GM18502 (cell line): ENCODE measurements at regions not wholly inside any gene's neighbourhood (a gene's known extent, or its start where the extent isn't known, plus 50 kb on each side); places are given as distances from the start of the nearest gene placed in this dataset.

ENCODE experiments used
- ATAC-seq: cut with Tn5 transposase; IDR thresholded peaks from one replicate; pipeline ENCODE4 v1.9.1; 2021; ENCODE audit warnings: mild to moderate bottlenecking; ENCODE audit not compliant: unreplicated experiment, poor library complexity

DNA sequence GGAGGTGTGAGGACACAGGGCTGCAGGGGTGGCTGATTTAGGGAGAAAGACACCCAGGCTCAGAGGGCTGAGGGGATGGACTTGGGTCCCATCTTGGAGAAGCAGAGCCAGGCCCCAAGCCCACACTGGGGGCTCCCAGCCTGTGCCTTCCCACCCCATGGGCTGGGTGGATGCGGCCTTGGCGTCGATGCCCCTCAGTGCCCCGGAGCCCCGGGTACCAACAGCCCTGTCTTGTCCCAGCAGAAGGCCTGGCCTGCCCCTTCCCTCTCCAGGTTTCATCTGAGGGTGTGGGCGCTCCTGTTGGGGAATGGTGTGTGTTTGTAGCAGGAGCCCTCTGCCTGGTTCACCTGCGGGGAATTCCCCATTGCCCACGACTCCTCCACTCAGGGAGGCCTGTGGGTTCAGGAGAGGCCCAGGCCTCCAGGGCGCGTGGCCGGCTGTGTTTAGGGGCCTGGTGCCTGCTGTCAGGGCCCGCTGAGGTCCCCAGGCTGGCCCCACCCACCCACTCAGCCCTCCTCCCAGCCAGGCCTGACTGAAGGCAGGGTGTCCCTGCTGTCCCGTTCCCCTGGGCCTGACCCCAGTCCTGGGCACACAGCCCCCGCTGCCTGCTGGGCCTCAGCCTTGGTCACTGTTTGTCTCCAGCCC lies 51.1 kb upstream of the BEGAIN start:
- no peak for ATAC-seq

DNA sequence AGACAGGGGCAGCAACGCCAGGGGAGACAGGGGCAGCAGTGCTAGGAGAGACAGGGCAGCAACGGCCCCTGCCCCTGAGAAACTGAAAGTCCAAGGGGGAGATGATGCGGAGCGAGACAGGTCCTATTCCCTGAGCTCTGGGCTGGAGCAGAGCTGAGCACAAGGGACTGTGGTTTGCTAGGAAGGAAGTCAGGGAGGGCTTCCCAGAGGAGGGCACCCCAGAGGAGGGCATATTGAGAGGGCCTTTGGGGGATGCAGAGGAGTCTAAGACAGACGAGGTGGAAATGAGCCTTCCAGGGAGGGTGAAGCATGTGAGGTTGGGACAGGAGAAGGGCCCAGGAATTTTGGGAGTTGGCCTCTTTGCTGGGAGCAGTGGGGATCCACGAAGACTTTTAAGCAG lies 52.1 kb upstream of the BEGAIN start:
- no peak for ATAC-seq

DNA sequence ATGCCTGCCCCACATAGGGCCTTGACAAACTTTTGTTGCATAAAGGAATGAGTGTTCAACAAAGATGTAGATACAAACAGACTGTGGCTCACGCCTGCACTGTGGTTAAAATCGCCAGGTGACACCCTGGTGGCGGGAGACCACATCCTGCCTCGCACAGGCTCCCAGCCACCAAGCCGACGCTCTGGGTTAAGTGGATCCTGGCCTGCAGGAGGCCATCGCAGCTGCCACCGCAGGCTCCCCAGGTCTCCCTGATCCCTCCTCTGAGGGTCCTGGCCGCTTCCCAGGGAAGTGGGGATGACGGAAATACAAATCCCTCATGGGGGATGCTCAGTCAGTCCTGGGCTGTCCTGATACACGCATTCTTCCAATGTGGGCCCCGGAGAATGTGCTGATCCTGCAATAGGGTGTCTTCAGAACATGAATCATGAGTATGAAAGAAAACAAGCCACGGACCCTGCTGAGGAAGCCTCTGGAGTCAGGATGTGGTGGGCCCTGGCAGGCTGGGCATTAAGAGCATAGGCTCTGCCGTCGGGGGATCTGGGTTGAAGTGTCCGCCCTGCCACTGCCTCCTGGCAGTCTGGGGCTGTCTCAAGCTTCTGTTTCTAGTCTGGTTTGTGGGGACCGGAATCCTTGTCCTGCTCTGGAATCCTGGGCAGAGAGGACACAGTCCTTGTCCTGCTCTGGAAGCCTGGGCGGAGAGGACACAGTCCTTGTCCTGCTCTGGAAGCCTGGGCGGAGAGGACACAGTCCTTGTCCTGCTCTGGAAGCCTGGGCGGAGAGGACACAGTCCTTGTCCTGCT lies 53.5 kb upstream of the BEGAIN start:
- ATAC-seq, result peak; percentile 97

DNA sequence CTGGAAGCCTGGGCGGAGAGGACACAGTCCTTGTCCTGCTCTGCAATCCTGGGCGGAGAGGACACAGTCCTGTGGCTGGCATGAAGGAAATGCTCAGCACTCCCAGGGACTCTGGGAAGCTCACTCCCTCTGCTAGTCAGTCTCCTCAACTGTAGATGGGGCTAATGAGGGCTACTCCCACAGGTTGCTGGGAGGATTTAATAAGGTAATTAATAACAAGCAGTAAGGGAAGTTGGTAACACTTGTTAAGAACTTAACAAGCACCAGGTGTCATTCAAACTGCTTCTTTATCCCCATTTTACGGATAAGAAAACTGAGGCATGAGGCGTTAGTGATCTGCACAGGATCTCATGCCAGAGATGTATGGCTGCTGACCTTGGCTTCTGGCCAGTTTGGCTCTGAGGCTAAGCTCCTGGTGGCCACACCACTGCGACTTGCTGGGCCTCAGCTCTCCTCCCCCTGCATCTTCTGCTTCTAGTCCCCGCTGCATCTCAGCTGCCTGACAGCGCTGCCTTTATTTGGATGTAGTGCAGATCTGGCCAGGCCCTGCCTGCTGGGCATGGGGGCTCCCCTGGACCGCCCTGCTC lies 54.1 kb upstream of the BEGAIN start:
- no peak for ATAC-seq

DNA sequence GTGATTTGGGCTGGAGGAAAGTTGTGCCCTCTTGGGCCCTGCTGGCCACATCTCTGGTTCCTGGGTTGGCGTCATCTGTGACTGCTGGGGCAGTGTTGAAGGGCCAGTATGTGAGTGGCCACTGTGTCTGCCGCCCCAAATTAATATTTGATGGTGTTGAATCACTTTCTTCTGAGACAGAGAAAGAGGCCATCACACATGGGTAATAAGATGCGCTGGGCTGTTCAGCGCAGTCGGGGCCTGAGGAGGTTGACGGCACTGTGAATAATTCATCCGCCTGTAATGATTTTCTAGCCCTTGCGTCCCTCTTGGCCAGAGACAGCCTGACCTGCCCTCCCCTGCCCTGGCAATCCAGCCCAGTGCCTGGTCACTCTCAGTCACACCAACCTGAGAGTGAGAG lies 56.2 kb upstream of the BEGAIN start:
- no peak for ATAC-seq

DNA sequence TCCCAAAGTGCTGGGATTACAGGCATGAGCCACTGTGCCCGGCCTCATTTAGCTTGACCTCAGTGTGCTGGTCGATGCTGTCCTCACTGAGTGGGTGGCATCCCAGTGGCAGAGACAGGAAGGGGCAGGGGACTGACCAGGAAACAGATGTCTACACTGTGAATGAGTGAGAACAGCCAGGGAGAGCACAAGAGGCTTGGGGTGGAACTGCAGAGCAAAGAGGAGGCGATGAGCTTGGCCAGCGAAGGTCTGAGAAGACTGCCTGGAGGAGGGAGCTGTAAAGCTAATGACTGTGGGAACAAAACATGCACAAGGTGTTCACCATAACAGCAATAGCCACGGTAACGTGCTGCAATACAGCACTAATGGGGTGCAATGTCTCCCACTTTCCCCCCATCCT lies 57.2 kb upstream of the BEGAIN start:
- ATAC-seq, result no peak

DNA sequence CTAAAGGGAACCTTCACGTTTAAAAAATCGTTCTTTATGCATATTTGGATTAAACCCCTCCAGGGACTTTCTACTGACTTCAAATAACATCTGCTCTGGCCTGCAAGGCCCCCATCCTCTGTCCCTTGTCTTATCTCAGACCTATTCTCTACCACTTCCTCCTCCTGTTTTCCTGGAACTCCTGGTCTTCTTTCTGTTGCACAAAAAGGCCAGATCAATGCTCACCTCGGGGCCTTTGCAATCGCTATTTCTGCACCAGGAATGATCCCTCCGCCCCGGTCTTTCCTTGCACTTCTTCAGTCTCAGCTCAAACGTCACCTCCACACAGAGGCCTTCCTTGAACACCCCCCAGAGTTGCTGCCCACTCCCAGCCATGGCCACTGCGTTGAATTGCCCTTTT lies 57.6 kb upstream of the BEGAIN start:
- no peak for ATAC-seq

DNA sequence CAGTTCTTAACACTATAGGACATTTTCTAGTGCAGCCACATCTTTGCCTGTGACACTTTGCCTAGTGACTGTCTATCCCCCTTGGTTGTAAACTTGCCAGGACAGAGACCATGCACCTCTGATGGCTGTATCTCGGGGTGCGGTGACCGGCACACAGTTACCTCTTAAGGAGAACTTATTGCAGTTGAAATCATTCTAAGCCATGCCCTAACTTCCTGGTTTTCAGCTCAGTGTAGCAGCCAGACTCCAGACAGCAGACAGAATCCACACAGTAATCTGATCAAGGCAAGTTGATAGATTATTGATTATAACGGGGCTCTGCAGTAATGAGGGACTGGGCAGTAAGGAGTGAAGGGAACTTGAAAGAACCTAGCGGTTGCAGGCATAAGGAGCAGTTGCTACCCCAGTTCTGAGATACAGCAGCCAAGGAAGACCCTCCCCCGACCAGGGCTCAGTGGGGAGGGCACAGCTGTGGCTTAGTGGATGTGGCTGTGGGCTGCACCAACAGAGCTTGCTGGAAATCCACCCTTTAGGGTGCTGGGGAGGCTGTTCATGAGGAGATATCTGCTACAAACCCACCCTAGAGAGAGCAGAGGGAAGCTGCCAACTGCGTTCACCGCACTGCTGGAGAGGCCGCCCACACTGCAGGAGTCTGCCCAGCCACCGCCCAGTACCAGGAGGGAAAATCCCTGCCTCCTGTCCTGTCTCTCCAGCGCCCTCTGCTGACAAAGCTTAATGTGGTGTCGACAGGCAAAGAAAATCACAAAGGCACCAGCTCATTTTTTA lies 58.2 kb upstream of the BEGAIN start:
- ATAC-seq, result peak; percentile 66

DNA sequence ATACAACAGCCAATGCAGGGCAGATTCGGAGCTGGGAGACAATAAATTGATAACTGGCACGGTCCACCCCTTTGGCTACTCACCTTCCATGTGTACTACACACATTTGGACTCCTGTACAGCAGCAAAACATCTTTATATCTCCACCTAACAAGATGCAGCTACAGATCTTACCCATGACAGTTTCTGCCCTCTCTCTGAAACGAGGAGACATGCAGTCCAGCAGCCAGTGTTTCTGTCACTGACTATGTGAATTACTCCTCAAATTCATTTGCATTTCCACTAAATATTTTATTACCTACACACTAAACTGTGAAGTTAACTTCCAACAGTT lies 58.7 kb upstream of the BEGAIN start:
- ATAC-seq, result no peak

DNA sequence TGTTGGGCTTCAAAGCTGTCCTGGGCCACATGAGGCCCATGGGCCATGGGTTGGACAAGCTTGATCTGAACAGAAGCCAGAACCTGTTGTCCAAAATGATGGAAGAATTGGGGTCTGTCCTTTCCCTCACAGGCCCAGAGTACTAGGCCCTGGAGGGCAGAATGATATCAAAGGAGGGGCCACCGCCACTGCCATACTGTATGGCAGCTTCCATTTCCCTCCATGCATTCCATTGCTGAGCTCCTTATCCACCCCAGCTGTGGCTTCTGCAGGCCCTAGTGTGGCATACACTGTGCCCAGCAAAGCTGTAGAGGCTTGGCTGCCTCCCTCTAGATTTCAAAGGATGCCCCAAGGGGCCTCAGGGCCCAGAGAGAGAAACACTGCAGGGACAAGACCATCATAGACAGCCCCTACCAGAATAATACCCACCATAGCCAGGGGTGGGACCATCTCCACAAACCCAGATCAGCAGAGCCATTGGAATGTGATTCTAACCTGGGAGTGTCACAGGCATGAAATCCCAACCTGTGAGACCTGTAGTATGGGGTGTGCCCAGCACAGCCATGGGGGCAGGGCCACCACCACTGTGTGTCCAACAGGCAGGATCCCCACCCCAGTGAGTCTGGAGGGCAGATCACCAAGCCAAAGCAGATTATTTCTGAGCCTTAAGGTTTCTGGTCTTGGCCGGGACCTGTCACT lies 61.4 kb upstream of the BEGAIN start:
- no peak for ATAC-seq

DNA sequence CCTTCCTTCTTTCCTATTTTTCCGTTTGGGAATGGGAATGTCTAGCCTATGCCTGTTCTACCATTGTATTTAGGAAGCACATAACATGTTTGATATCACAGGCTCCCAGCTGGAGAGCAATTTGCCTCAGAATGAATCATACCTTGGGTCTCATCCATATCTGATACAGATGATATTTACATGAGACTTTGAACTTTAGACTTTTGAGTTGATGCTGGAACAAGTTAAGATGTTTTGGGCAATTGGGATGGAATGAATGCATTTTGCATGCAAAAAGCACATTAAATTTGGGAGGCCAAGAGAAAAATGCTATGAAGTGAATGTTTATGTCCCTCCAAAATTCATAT lies 61.9 kb upstream of the BEGAIN start:
- no peak for ATAC-seq

DNA sequence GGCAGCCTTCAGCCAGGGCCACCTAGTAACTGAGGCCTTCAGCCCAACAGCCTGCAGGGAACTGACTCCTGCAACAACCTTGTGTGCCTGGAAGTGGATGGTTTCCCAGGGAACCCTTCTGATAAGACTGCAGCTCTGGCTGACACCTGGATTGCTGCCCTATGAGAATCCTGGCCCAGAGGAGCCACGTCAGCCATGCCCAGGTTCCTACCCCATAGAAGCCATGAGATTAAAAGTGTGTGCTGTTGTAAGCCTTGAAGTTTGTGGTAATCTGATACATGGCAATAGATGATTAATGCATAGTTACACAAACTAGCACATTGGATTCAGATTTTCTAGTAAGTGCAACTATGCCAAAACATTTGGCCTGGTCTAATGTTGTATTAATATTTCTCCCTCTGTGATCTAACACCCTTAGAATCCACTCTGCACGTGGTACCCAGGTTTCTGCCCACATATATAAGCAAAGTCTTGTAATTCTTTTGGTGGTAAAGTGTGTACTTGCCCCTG lies 64.8 kb upstream of the BEGAIN start:
- no peak for ATAC-seq

DNA sequence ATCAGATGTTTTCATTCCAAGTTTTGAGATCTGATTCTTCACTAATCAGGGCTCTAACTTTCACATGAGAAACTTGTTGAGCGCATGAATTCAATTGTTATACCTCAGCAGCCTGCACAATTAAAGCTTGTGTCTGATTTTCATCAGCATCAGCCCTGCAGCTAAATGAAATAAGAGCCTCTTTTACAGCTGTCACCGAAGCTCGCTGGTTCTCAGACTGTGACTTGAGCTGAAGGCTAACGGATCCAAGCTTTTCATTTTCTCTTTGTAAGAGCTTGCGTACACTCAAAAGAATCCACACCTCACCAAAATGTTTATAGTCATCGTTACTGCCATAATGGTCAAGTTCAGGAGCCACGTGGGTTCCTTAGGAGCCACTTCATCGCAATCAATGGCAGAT lies 65.5 kb upstream of the BEGAIN start:
- ATAC-seq, result no peak

DNA sequence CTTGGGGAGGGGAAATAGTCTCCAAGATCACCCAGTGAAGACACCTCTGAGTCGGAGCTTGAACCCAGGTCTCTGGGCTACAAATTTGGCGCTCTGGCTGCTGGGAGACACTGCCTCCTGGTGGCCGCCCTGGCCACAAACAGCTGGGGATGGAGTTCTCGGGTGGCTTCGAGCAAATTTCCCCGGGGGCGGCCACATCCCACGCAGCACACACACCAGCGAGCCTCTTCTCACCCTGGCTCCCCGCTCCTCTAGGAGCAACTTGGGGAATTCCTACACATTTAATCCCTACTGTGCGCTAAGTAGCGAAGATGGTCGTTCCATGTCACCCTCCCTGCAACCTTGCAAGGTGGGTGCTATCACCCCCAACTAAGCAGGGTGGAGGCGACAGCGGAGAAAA lies 66.2 kb upstream of the BEGAIN start:
- ATAC-seq, result no peak

DNA sequence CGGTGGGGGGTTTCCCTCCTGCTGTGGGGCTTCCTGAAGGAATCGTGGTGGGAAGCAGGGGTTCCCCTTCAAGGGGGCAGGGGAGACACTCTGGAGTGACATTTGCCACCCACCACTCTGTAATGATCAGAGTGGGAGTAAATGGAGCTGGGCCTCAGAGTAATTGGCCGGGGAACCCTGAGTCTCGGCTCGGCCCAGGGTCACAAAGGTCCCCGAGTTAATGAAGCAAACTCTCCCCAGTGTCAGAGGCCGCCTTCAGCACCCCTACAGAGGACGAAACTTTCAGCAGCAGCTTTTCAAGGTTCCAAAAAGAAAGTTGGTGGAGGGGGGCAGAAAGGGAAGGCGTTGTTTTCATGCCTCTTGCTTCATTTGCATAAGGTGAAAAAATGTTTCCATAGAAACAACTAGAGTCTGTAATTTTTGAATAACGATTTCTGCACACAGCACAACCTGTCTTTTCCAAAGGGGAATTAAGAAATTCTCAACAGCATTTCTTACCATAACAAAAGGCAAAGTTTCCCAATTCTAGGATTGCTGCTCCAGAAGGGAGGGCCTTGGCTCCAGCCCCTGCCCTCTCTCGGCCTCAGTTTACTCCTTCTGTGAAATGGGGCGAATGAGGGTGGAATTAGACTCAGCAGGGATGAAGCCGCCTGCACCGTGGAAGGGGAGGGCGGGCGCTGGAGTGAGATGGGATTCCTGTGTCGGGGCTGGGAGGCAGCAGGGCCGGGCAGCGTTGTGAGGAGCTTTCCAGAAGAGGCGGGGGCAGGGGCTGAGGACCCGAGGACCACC lies 67.0 kb upstream of the BEGAIN start:
- ATAC-seq, result no peak

DNA sequence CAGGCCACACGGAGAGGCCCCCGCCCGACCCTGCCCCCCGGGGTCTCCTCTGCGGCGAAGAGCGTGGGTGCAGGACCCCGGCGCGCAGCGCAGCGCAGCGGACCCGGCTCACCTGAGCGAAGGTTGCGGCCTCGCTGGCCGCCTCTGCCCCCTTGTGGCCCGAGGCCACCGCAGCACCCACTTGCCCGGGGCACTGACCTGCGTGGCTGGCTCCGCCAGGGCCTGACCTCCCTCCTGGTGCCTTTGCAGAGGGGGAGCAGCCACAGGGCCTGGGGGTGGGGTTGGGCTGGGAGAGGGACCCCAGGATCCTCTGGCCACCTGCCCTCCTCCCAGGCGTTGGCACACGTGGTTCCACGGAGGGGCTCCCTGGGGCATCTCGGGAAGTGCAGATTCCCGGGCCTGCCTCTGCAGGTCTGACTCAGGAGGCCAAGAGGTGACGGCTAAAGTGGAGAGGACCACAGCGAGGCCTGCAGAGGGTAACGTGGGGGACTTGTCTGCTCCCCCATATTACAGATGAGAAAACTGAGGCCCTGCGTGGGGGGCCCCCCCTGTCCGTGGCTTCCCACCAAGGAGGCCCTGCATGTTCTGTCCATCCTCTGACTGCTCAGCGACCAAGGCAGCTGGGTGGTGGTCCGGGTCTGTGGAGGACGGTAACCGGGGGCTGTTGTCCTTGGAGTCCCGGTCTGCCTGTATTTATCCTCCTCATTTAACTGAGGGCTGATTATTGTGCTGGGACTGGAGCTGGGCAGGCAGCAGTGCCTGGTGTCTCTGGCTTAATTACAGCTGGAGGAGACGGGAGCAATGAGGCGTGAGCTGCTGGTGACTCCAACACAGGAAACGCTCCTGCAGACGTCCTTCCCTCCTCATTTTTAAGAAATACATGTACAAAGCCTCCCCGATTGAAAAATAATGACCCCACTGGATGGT lies 67.9 kb upstream of the BEGAIN start:
- no peak for ATAC-seq

DNA sequence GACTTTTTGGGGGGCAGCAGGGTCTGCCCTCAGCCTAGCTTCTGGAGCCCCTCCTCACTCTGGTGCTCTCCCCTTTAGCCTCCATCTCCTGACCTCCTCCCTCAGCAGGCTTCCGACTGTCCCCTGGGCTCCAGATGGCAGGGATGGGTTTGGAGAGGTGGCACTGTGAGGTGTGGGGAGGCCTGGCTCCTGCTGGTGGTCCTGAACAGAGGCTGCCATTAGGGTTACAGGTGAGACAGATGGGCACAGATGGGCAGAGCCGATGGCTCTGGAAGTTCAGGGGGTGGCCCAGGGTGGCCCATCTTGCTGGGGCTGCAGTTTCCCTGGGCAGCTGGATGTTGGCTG lies 68.5 kb upstream of the BEGAIN start:
- no peak for ATAC-seq

DNA sequence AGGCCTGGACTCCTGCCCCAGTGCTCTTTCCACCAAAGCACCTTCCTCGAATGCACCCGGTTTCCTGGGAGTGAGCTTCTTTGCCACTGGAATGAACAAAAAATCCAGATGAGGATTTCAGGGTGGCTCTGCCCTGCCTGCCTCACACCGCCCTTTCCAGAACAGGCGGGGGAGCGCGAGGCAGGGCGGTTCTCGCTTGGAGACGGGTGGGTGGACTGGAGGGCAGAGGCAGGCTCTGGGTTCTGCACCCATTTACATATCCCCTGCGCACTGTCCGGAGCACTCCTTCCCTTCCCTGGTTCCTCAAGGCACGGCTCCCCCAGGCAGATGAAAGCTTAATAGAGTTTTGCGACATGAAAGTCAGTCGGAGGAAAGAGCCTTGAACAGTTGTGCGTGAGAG lies 69.7 kb upstream of the DLK1 start:
- no peak for ATAC-seq

DNA sequence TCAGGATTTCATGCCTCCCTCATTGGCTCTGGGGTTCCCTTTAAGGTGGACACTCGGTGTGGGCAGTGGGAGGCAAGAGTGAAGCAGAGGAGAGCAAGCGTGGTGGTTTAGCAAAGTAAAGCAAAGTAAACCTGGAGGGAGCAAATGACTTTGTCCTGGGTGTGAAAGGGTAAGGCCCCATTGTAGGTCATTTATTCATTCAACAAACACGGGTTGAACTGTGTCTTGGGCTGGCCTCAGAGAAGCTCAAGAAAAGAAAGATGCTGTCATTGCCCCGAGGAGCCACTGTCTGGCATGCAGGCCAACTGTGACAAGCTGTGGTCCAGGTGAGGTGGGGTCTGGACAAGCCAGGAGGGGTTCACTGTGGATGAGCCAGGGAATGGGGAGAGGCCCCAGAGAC lies 68.9 kb upstream of the DLK1 start:
- ATAC-seq, result no peak
